Suppressor macrophage (primary cell): ENCODE measurements at regions not wholly inside any gene's neighbourhood (a gene's known extent, or its start where the extent isn't known, plus 50 kb on each side); places are given as distances from the start of the nearest gene placed in this dataset.
A peak's percentile ranks its signal among the peaks of the same experiment; 100 is the strongest.

Experiments used
- DNase-seq, 4 experiments: peaks; one replicate each; pipeline ENCODE4 v3.0.0-alpha.2; 2020 to 2022

DNA sequence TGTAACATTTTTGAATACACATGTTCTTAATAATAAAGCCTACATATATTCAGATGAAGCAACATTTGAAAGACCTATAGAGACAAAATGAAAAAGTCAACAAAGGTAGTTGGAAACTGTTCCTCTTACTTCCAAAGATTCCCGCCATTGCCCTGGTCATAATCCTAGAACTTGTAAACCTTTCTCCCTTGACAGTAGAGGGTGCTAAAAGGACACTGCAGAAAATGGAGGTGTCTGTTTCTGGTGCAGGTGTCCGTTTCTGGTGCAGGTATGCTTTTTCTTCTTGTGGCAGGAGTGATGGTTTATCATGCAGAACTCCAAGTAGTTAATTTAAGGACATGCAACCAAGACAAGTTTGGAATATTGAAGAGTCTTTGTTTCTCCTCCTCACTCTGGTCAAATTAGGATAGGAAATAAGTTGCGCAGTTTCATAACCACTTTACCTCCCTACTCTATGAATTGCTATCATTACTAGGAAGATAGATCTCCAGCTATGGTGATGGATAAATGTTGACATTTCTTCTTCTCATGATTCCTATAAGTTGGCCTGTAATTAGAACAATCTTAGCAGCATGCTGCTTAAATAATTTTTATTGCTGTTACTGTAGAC is 56.0 kb upstream of the FAM174A start:
- no peak for DNase-seq

DNA sequence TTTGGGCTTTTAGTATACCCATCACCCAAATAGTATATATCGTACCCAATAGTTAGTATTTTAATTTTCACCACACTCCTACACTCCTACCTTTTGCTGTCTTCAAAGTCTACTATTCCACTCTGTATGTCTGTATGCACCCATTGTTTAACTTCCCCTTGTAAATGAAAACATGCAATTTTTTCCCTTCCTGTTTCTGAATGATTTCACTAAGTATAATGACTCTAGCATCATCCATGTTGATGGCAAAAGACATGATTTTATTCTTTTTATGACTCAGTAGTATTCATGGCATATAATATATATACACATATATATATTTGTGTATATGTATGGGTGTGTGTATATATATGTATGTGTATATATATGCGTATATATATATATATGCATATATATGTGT is 63.1 kb upstream of the FAM174A start:
- peak in 2 of 4 experiments; percentile 70 to 78 for DNase-seq

- DNase-seq: peak; percentile 22 to 75 (median 46)
Observed at GRCh38 chr5:100469767-100470166, 65.4 kb upstream of the FAM174A start.

DNA sequence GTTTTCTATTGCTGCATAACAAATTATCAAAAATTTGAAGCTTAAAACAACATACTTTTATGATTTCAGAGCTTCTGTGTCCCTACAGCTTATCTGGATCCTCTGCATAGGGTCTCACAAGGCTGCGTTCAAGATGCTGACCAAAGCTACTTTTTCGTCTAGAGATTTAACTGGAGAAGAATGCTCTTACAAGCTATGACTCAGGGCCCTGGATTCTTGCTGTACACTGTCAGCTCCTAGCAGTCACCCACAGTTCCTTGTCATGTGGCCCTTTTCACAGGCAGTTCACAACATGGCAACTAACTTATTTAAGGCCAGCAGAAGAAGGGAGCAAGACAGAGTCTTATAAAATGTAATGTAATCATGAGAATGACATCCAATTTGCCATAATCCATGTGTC is 70.8 kb upstream of the FAM174A start:
- DNase-seq: peak; percentile 17 to 55 (median 46)

DNA sequence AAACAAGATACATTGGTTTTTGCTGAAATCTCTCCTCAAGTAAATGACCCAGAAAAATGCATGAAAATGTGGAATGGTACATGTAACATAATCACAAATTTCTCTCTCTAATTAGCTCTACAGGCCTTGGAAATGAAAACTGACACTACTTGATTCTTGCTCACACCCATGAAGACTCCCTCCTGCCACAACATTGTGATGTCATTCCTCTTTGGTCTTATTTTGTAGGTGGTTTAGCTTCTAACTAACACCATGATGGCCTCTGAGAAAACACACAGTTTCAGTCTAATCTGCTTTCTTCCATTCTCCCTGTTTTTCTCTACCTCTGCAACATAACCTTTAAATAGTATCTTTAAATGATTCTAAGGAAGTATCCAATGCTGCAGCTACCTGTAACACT is 78.6 kb upstream of the FAM174A start:
- no peak for DNase-seq

- no peak for DNase-seq
Observed at GRCh38 chr5:100452126-100452525, 83.0 kb upstream of the FAM174A start.

DNA sequence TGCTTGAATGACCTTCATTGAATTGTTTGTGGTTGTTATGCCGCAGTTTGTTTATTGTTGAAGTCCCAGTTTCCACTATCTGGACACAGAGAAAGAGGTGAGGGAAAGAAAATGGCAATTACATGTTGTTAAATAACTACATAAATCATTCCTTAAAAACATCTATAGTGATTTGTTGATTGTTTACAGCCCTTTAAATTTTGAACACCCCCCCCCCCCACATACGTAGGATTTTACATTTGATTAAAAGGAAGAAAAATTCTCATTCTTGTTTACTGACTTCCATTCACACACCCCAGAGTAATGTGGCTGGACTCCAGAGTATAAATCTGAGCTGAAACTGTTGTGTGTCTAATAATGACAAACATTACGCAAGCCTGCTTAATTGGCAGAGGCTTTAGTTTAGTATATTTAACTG is 87.1 kb upstream of the FAM174A start:
- no peak for DNase-seq

DNA sequence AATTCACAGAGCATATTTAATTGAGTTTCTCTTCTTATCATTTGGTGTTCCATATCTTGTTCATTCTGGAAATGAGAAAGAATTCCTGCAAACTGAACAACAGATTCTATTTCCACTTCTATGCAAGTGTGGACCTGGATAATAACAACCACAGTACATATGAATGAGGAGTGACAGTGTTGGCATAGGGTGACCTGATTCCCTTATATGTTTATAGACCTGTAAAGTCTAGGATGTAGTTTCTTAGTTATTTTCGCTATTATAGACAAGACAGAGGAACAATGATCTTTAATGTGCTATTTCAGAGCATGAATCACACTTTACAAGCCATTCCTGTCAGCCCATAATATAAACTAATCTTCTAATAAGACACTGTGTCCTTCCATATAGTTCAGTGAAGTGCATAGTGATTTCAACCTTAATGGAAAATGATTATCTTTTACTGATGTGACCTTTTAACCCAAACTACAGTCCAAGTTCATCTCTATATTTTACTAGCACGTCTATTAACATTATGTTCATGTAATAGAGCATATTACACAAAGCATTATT is 88.2 kb upstream of the FAM174A start:
- DNase-seq: no peak

GRCh38 chr5:100444961-100445360 is 90.2 kb upstream of the FAM174A start:
- no peak for DNase-seq

DNA sequence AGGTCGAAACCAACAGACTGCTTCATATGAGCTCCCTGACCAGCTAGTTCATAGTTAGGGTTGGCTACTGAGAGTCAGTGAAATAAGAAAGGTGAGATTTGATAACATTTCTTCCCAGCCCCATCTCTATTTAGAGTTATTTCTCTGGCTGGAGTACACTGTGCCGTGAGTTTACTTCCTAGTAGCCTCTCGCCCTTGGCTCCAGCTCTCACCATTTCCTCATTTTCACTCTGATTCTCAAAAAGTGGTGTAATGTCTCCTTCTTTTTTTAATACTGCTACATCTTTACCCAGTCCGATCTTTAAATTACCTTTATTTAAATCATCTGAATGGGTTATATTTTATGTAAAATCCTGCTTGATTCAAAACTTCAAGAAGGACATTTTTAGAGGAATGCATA is 100.4 kb upstream of the FAM174A start:
- DNase-seq: peak; percentile 15 to 53 (median 35)

GRCh38 chr5:100432741-100433140 is 102.4 kb upstream of the FAM174A start:
- DNase-seq: no peak

- peak; percentile 62 to 79 (median 70) for DNase-seq
Observed at GRCh38 chr5:100430268-100431195, 104.6 kb upstream of the FAM174A start.

DNA sequence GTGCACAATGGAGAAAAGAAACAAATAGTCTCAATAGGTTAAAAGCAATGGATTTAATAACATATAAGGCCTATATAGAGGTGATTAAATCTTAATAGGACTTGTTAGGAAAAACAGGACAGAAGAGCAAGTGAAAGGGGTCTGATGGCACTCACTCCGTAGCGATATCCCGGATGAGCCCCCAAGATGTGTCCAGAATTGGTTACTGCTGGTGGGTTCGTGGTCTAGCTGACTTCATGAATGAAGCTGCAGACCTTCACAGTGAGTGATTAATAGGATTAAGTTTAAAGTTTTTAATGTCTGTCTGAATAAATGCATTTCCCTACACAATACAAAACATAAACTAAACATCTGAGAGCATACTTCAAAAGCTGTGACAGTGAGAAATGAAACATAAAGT is 110.4 kb upstream of the FAM174A start:
- DNase-seq: no peak

- no peak for DNase-seq
Observed at GRCh38 chr5:100424017-100424416, 111.2 kb upstream of the FAM174A start.

GRCh38 chr5:100423330-100423729 is 111.8 kb upstream of the FAM174A start:
- DNase-seq: no peak

DNA sequence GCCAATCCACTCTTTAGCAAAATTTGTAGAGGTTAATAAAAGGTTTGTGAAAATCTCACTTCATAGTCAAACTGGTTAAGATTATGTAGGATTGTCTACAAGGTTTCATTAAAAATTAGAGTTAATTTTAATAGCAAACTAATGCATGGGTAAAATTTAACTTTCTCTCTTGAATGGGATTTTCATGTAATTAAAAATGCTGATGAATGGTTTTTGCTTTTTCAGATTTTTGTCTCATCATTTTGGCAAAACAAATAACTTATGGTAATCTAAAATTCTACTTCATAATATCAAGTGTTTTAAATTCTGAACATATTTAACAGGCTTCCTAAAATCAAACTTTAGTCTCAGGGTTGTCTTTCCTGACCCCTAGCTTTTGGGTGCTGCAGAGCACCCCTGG is 113.8 kb upstream of the FAM174A start:
- DNase-seq: no peak

GRCh38 chr5:100418231-100418630 is 116.9 kb upstream of the FAM174A start:
- DNase-seq: no peak

DNA sequence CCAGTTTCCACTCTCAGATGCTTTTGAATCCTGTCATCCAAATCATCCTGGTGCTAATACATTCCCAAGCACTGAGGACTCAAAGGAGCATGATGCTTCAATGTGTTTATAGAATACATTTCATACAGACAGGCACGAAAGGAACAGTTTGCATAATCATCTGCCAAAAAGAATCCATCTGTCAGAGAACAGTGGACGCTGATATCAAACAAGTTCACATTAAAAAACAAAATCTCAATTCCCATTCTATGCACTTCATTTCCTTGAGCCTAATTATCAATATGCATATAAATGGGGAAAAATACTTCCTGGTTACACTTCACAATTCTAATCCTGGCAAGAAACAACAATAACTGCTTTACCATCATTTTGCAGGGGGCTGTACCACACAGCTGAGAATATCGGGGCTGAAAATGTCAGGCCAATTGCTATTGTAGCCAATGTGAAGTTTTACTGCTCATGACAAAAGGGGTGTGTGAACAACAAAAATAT is 125.5 kb upstream of the FAM174A start:
- DNase-seq: no peak

DNA sequence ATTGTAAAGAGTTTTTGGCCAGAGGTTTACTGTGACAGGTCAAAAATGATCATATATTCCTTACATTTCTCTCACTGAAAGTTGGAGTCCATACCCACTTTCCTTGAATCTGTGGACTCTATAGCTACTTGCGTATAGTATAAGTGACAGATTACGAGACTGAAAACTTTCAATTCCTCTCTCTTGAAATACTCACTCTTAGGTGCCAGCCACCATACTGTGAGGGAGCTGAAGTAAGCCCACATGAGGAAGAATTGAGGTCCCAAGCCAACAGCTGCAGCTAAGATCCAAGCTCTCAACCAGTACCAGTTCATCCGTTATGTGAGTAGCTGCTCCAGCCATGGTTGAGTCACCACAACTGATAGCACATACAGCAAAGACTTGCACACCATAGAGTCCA is 128.1 kb upstream of the FAM174A start:
- DNase-seq: no peak

DNA sequence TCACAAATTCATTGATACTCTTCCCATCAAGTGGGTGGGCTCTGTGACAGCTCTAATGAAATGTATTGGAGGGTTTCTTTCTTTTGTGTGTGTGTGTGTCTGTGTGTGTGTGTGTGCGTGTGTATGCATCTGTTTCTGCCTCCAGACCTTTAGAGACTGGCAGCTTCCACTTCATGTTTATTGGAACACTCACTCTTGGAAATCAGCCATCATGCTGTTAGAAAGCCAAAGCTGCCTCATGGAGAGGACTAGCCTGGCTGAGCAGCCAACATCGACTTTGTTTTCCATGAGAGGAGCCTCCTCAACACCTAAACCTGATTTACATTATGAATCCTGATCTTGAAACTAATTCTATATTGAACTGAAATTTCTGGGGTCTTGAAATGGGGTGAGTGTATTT is 128.5 kb upstream of the FAM174A start:
- no peak for DNase-seq

DNA sequence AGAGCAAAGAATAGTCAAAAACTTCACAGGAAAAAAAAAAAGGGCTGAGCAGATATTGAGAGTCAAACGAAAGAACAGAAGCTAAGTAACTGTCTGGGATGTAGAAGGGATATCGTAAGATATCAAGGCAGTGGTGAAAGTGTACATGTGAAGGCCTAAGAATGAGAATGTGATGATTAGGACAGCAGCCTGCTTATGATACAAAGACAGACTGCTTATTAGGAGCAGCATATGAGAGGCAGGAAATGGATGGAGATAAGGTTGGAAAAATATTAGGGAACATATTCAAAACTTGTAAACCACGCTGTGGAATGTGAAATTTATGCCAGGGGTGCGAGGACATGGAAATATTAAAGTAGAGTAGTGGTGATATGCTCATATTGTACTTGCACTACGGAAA is 133.1 kb upstream of the FAM174A start:
- no peak for DNase-seq

- DNase-seq: peak in 1 of 4 experiments; percentile 16
Observed at GRCh38 chr5:100401149-100401548, 134.0 kb upstream of the FAM174A start.

DNA sequence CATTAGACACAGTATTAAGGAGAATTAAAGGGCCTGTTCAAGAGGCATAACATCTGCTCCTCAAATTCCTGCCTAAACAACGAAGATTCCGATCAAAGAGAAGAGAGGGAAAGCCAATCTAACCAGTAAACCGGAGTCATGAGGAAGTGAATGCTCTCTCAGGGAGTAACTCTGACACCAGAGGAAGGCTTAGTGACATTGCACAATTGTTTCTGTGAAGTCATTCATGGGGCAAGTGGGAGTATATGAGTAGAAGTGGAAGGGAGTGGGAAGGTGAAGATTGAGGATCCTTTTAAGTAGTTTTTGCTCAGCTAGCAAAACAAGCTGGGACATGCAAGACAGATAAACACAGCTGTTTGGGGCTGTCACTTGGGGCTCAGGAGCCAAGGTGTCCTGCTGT is 136.4 kb upstream of the FAM174A start:
- peak; percentile 22 to 59 (median 43) for DNase-seq
